ENCODE measurements at regions not wholly inside any gene's neighbourhood (a gene's known extent, or its start where the extent isn't known, plus 50 kb on each side); places are given as distances from the start of the nearest gene placed in this dataset.

DNA sequence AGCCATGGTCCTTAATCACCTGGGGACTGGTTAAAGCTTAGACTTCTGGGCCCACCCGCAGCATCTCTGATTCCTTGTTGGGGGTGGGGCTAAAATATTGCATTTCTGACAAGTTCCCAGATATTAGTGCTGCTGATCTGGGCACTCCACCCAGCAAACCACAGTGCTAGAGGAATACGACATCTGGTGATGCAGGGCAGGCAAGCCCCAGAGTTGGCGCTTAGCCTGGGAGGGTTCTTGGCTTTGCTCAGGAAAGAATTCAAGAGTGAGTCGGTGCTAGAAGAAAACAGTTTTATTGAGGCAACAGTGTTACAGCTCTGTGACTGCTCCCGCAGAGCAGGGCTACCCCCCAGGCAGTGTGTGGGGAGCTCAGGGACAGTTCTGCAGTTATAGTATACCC is 210.7 kb downstream of the TFAP2C start:
- H3K9me3 Mint-ChIP-seq, result no peaks in the 10 kb centered on the region
- peaks cover 11% of the 10 kb centered on the region for H3K4me1 Mint-ChIP-seq
- no peak overlapping the region for H3K4me3 Mint-ChIP-seq
- no peaks in the 10 kb centered on the region for H3K36me3 Mint-ChIP-seq (ENCODE audit: low read depth)
- TF ChIP-seq, protein P1, sequence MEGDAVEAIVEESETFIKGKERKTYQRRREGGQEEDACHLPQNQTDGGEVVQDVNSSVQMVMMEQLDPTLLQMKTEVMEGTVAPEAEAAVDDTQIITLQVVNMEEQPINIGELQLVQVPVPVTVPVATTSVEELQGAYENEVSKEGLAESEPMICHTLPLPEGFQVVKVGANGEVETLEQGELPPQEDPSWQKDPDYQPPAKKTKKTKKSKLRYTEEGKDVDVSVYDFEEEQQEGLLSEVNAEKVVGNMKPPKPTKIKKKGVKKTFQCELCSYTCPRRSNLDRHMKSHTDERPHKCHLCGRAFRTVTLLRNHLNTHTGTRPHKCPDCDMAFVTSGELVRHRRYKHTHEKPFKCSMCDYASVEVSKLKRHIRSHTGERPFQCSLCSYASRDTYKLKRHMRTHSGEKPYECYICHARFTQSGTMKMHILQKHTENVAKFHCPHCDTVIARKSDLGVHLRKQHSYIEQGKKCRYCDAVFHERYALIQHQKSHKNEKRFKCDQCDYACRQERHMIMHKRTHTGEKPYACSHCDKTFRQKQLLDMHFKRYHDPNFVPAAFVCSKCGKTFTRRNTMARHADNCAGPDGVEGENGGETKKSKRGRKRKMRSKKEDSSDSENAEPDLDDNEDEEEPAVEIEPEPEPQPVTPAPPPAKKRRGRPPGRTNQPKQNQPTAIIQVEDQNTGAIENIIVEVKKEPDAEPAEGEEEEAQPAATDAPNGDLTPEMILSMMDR (IDR thresholded peaks at IDR 0.05; ENCODE audit: unreplicated experiment in 3 of 3), result no peak
- no peak overlapping the region for H3K27ac Mint-ChIP-seq
- H3K27me3 Mint-ChIP-seq (ENCODE audit: low read depth), result peaks cover 63% of the 10 kb centered on the region

DNA sequence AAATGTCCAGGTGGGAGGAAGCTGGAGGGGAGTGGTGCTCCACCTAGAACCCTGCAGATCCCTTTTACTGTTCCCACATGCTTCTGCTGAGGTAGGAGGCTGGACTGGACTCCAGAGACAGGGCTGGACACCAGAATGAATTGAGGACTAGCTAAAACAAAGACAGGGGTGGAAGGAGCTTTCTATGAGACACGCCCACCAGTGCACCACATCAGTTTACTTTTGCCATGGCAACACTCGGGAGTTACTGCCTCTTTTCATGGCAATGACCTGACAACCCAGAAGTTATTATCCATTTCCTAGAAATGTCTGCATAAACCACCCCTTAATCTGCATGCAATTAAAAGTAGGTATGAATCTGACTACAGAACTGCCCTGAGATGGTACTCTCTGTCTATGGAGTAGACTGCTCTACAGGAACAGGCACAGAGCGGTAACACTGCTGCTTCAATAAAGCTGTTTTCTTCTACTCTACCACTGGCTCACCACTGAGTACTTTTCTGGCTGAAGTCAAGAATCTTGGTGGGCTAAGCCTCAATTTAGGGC is 211.7 kb downstream of the TFAP2C start:
- H3K27ac Mint-ChIP-seq, result no peak overlapping the region
- no peak overlapping the region for H3K4me3 Mint-ChIP-seq
- TF ChIP-seq, protein P1 (IDR thresholded peaks at IDR 0.05; ENCODE audit: unreplicated experiment in 3 of 3), result no peak
- peaks cover 11% of the 10 kb centered on the region for H3K4me1 Mint-ChIP-seq
- H3K9me3 Mint-ChIP-seq, result no peaks in the 10 kb centered on the region
- no peaks in the 10 kb centered on the region for H3K36me3 Mint-ChIP-seq (ENCODE audit: low read depth)
- H3K27me3 Mint-ChIP-seq (ENCODE audit: low read depth), result peaks cover 60% of the 10 kb centered on the region

DNA sequence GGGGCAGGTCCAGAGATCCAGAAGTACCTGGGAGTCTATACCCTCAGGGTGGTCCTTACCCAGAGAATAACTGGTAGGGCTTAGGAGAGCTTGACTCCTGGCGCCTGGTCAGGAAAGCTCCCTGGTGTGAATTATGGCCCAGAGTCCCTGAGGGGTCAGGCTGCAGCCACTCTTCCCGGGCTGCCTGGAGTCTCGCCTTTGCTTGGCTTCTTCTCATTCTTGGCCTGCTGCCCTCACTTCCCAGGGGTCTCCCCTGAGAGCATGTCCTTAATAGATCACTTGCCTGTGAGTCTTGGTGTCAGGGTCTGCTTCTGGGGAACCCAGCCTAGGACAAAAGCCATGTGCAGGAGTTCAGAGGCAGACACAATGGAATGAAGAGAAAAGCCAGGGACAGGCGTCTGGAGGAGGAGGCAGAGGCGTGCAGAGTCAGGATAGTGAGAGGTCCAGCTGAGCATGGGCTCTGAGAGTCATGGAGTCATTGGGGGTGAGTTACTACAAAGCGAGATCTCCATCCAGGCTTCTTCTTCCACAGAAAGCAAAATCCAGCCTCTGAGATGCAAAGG is 212.3 kb downstream of the TFAP2C start:
- Mint-ChIP-seq H3K27me3 (ENCODE audit: low read depth) (peaks cover 54% of the 10 kb centered on the region), H3K36me3 (ENCODE audit: low read depth) (no peaks in the 10 kb centered on the region), H3K4me3 (no peak overlapping the region), H3K9me3 (no peaks in the 10 kb centered on the region), H3K27ac (no peak overlapping the region), H3K4me1 (peaks cover 11% of the 10 kb centered on the region)
- TF ChIP-seq, protein P1 (IDR thresholded peaks at IDR 0.05; ENCODE audit: unreplicated experiment in 3 of 3), result no peak

DNA sequence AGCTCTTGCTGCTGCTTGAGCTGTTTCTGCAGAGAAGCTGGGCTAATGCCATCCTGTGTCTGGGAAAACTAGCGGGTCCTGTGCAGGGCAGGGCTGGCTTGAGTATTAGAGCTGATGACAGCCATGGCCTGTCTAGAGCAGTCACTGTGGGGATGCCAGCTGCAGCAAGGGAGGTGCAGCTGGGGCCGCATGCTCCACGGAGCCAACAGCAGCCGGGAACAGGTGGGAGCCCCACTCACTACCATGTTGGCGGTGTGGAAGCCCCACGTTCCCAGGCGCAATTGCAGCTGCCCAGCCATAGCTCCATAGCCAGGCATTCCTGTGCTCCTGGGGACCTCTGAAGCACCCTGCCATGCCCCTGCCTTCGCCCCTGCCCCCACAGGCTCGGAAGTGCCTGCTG is 212.9 kb downstream of the TFAP2C start:
- Mint-ChIP-seq H3K4me1 (peaks cover 11% of the 10 kb centered on the region), H3K9me3 (no peaks in the 10 kb centered on the region), H3K27ac (no peak overlapping the region), H3K4me3 (no peak overlapping the region), H3K36me3 (ENCODE audit: low read depth) (no peaks in the 10 kb centered on the region), H3K27me3 (ENCODE audit: low read depth) (peaks cover 52% of the 10 kb centered on the region)
- TF ChIP-seq, protein P1 (IDR thresholded peaks at IDR 0.05; ENCODE audit: unreplicated experiment in 3 of 3), result no peak

DNA sequence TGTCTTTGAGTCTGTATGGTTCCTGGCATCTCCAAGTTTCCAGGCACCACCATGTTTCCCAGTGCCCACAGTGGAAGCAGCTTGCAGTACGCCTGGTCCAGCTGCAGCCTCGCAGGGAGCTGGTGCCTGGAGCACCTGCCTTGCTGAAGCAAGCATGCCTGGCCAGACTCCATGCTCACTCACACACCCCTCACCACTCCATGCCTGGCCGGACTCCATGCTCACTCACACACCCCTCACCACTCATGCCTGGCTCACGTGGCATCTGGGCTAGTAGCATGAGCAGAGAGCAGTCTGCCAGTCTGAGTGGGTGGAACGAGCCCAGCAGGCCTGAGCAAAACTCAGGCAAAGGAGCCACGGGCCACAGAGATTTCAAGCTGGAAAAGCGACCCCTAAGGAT is 214.3 kb downstream of the TFAP2C start:
- Mint-ChIP-seq H3K4me1 (peaks cover 11% of the 10 kb centered on the region), H3K36me3 (ENCODE audit: low read depth) (no peaks in the 10 kb centered on the region), H3K4me3 (no peak overlapping the region), H3K27me3 (ENCODE audit: low read depth) (peaks cover 42% of the 10 kb centered on the region), H3K9me3 (no peaks in the 10 kb centered on the region), H3K27ac (no peak overlapping the region)
- TF ChIP-seq, protein P1 (IDR thresholded peaks at IDR 0.05; ENCODE audit: unreplicated experiment in 3 of 3), result no peak

DNA sequence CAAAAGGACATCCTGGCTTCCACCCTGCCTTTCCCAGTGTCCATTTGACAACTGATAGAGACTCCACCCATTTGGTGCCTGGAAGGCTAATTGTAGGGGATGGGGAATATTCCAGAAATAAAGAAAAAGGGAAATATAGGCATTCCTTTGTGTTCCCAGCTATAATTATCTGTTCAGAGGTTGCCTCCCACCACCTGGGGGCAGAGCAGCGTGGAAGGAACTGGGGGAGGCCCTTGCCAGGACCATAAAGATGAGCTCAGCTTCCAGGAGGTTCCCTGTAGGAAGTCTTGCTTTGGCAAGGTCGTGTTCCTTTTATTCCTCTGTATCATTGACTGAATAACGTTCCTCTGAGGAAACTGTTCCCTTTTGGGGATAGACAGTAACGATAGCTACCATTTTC is 214.7 kb downstream of the TFAP2C start:
- Mint-ChIP-seq H3K9me3 (no peaks in the 10 kb centered on the region), H3K36me3 (ENCODE audit: low read depth) (no peaks in the 10 kb centered on the region), H3K27me3 (ENCODE audit: low read depth) (peaks cover 42% of the 10 kb centered on the region), H3K27ac (no peak overlapping the region), H3K4me3 (no peak overlapping the region), H3K4me1 (peaks cover 11% of the 10 kb centered on the region)
- TF ChIP-seq, protein P1 (IDR thresholded peaks at IDR 0.05; ENCODE audit: unreplicated experiment in 3 of 3), result no peak

All from nephron (organoid).